MM.1S (cell line): ENCODE measurements at regions not wholly inside any gene's neighbourhood (a gene's known extent, or its start where the extent isn't known, plus 50 kb on each side); places are given as distances from the start of the nearest gene placed in this dataset.

Experiments
- DNase-seq: peaks from one replicate; pipeline ENCODE4 v3.0.0-alpha.2; 2015
- H2AFZ ChIP-seq: fragments of 300-600 bp; sonication (generic); 2 replicates; pipeline ENCODE4 v1.6.0; 2016; ENCODE audit warnings: antibody characterized with exemption, low read length
- H3F3A ChIP-seq: fragments of 300-600 bp; sonication (generic); 2 replicates; pipeline ENCODE4 v1.6.1; 2016; ENCODE audit warnings: mild to moderate bottlenecking, antibody characterized with exemption, low read length, moderate library complexity, mixed read lengths; ENCODE audit not compliant: insufficient read depth
- H3K27ac ChIP-seq: fragments of 300-600 bp; sonication (generic); 2 replicates; pipeline ENCODE4 v1.5.1; 2016; ENCODE audit warnings: mild to moderate bottlenecking, low read length
- H3K27me3 ChIP-seq: fragments of 300-600 bp; sonication (generic); replicated peaks from 2 replicates; pipeline ENCODE4 v1.6.0; 2016; ENCODE audit warnings: low read length; ENCODE audit not compliant: insufficient read depth
- H3K36me3 ChIP-seq: fragments of 300-600 bp; sonication (generic); replicated peaks from 2 replicates; pipeline ENCODE4 v1.6.1; 2016; ENCODE audit warnings: mild to moderate bottlenecking, low read length, mixed read lengths; ENCODE audit not compliant: insufficient read depth
- H3K4me1 ChIP-seq: fragments of 300-600 bp; sonication (generic); 2 replicates; pipeline ENCODE4 v1.6.1; 2016; ENCODE audit warnings: low read length, mixed read lengths
- H3K4me2 ChIP-seq: fragments of 300-600 bp; sonication (generic); 2 replicates; pipeline ENCODE4 v1.6.0; 2016; ENCODE audit warnings: low read depth, low read length
- H3K4me3 ChIP-seq: fragments of 300-600 bp; sonication (generic); 2 replicates; pipeline ENCODE4 v1.5.1; 2016; ENCODE audit warnings: low read length, mixed read lengths
- H3K79me2 ChIP-seq: fragments of 300-600 bp; sonication (generic); 2 replicates; pipeline ENCODE4 v1.6.1; 2016; ENCODE audit warnings: mixed run types, low read length, mixed read lengths
- H3K9ac ChIP-seq: fragments of 300-600 bp; sonication (generic); 2 replicates; pipeline ENCODE4 v1.6.1; 2016; ENCODE audit warnings: low read length, mixed read lengths
- H3K9me2 ChIP-seq: fragments of 300-600 bp; sonication (generic); replicated peaks from 2 replicates; pipeline ENCODE4 v1.6.1; 2016; ENCODE audit warnings: mild to moderate bottlenecking, low read length, mixed read lengths; ENCODE audit not compliant: insufficient read depth
- H3K9me3 ChIP-seq: fragments of 300-600 bp; sonication (generic); replicated peaks from 2 replicates; pipeline ENCODE4 v1.6.1; 2016; ENCODE audit warnings: mild to moderate bottlenecking, low read length, mixed read lengths; ENCODE audit not compliant: insufficient read depth
- H4K20me1 ChIP-seq: fragments of 300-600 bp; sonication (generic); 2 replicates; pipeline ENCODE4 v1.6.1; 2016; ENCODE audit warnings: mild to moderate bottlenecking, low read length, moderate library complexity, mixed read lengths; ENCODE audit not compliant: insufficient read depth
- EZH2 ChIP-seq: fragments of 300-600 bp; sonication (generic); optimal IDR thresholded peaks from 2 replicates; pipeline ENCODE3; 2017; ENCODE audit warnings: low read depth, mild to moderate bottlenecking, antibody characterized with exemption, low read length, mixed read lengths
- EZH2phosphoT487 ChIP-seq: fragments of 300-600 bp; sonication (generic); IDR thresholded peaks from 2 replicates; pipeline ENCODE4 v1.6.1; 2018; ENCODE audit warnings: antibody characterized with exemption, low read length
- TF ChIP-seq, protein P1 (sequence below): fragments of 300-600 bp; sonication (generic); IDR thresholded peaks from 2 replicates; pipeline ENCODE4 v1.5.1; 2016; ENCODE audit warnings: antibody characterized with exemption, low read length, mixed read lengths

DNA sequence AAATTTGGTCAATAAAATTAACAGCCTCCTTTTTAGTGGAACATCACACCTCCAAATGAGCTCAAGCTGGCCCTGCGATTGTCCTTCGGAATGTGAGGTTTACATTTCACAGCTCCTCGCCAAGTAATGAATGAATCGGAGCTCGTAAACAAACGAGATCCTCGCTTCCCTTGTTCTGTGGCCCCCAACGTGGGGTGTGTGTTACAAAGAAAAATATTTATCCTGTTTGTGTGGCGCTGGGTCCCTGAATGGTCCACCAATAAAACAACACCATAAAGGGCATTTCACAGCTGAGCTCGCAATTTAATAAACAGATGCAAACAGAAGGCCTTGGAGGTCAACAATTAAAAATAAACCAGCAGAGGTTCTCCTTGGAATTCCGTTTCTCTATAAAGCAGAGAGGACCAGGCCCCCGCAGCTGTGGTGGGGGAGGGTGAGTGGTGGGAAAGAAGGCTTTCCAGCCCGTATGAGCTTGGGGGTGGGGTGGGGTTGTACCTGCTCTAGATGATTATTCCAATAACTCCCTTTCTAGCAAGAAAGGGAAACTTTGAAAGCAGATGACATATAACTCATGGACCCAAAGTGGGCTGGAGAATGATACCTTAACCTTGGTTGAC lies 393.9 kb upstream of the SALL1 start:
- no peaks in the 10 kb centered on the region for H3K4me1 ChIP-seq
- TF ChIP-seq, protein P1, sequence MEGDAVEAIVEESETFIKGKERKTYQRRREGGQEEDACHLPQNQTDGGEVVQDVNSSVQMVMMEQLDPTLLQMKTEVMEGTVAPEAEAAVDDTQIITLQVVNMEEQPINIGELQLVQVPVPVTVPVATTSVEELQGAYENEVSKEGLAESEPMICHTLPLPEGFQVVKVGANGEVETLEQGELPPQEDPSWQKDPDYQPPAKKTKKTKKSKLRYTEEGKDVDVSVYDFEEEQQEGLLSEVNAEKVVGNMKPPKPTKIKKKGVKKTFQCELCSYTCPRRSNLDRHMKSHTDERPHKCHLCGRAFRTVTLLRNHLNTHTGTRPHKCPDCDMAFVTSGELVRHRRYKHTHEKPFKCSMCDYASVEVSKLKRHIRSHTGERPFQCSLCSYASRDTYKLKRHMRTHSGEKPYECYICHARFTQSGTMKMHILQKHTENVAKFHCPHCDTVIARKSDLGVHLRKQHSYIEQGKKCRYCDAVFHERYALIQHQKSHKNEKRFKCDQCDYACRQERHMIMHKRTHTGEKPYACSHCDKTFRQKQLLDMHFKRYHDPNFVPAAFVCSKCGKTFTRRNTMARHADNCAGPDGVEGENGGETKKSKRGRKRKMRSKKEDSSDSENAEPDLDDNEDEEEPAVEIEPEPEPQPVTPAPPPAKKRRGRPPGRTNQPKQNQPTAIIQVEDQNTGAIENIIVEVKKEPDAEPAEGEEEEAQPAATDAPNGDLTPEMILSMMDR: no peak
- no peak for TF ChIP-seq EZH2
- no peak for TF ChIP-seq EZH2phosphoT487
- no peaks in the 10 kb centered on the region for H4K20me1 ChIP-seq
- H3K27ac ChIP-seq: no peak overlapping the region
- no peaks in the 10 kb centered on the region for H3F3A ChIP-seq
- H3K9ac ChIP-seq: no peak overlapping the region
- H3K9me3 ChIP-seq: no peaks in the 10 kb centered on the region
- no peaks in the 10 kb centered on the region for H3K27me3 ChIP-seq
- no peaks in the 10 kb centered on the region for H3K79me2 ChIP-seq
- DNase-seq: no peak
- no peak overlapping the region for H3K4me2 ChIP-seq
- no peaks in the 10 kb centered on the region for H3K9me2 ChIP-seq
- H3K36me3 ChIP-seq: no peaks in the 10 kb centered on the region
- no peak overlapping the region for H2AFZ ChIP-seq
- H3K4me3 ChIP-seq: no peak overlapping the region

DNA sequence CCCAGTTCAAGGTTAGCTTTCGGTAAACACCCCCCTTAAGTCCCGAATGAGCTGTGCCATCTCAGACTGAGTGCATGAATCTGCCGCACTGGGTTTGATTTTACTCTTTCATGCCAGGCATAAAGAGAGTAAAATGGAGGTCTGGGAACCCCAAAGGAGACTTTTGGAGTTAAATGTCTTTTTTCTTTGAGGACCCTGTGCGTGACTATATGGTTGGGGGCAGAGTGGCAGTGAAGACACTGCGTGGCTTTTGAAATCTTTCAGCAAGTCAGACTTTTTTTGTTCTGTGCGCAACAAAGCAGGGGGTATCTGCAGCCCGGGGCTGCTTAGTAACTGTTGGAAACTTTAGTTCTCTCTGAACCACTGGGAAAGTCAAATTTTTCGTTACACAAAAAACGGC lies 392.9 kb upstream of the SALL1 start:
- Histone ChIP-seq H3K27me3 (no peaks in the 10 kb centered on the region), H3K9ac (no peak overlapping the region), H3K4me2 (no peak overlapping the region), H3K4me1 (no peaks in the 10 kb centered on the region), H2AFZ (no peak overlapping the region), H4K20me1 (no peaks in the 10 kb centered on the region), H3K9me2 (no peaks in the 10 kb centered on the region), H3K27ac (no peak overlapping the region), H3K9me3 (no peaks in the 10 kb centered on the region), H3F3A (no peaks in the 10 kb centered on the region), H3K4me3 (no peak overlapping the region), H3K79me2 (no peaks in the 10 kb centered on the region), H3K36me3 (no peaks in the 10 kb centered on the region)
- TF ChIP-seq EZH2: no peak
- DNase-seq: no peak

DNA sequence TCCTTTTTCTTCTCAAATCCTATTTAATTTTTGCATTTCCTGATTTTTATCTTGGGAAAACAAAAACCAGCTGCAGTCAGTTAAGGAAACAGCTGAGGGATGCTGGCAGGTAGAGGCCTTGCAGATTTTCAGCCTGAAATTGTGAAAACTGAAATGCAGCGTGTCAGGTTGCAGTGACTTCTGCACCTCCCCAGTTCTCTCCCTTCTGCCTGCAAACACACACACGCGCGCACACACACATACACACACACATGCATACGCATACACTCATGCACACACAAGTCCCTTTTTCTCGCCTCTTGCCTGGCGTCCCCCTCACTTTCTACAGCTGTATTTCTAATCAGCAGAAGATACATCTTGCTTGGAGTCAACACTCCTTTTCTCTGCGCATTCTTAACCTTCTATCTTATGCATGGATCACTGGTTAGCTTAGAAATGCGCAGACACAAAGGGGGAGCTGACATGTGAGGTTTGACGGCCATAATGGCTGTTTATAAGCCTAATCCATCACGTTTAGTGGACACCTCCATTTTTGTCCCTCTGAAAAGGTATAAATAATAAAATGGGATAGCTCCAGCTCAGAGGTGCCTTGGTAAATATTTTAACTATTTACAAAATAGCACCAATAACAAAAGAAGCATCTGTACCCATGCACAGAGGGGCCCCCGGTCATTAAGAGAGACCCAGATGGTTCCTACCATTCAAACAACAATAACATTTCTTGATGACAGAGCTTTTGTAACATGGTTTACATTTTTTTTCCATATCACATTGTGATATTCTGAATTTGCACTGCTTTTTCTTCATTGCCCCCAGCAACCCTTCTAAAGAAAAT lies 392.1 kb upstream of the SALL1 start:
- H3F3A ChIP-seq: no peaks in the 10 kb centered on the region
- H3K27me3 ChIP-seq: no peaks in the 10 kb centered on the region
- H3K9ac ChIP-seq: no peak overlapping the region
- H3K9me3 ChIP-seq: no peaks in the 10 kb centered on the region
- no peaks in the 10 kb centered on the region for H3K36me3 ChIP-seq
- H3K9me2 ChIP-seq: no peaks in the 10 kb centered on the region
- DNase-seq: no peak
- no peaks in the 10 kb centered on the region for H3K79me2 ChIP-seq
- no peaks in the 10 kb centered on the region for H3K4me1 ChIP-seq
- TF ChIP-seq, protein P1: no peak
- TF ChIP-seq EZH2phosphoT487: no peak
- TF ChIP-seq EZH2: no peak
- no peaks in the 10 kb centered on the region for H4K20me1 ChIP-seq
- H3K4me2 ChIP-seq: no peak overlapping the region
- no peak overlapping the region for H3K4me3 ChIP-seq
- no peak overlapping the region for H3K27ac ChIP-seq
- no peak overlapping the region for H2AFZ ChIP-seq

DNA sequence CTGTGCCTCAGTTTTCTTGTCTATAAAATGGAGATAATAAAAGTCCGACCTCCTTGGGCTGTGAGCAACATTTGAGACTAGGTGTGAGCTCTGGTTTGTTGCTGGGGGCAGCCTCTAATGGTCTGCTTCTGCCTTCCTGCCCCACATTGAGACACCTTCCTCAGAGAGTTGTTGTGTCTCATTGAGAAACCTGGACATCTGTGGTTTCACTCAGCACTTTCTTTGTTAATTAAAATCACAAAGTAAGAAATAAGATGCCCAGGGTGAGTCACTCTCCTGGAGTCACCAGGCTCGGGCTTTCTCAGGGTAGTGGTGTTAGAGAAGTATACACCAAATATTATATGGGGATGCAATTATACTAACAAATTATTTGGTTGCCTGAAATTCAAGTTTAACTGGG lies 389.2 kb upstream of the SALL1 start:
- no peak overlapping the region for H3K4me2 ChIP-seq
- no peak overlapping the region for H3K9ac ChIP-seq
- no peaks in the 10 kb centered on the region for H3K9me3 ChIP-seq
- no peaks in the 10 kb centered on the region for H3K4me1 ChIP-seq
- H4K20me1 ChIP-seq: no peaks in the 10 kb centered on the region
- H3K4me3 ChIP-seq: no peak overlapping the region
- H2AFZ ChIP-seq: no peak overlapping the region
- no peaks in the 10 kb centered on the region for H3K27me3 ChIP-seq
- no peaks in the 10 kb centered on the region for H3K9me2 ChIP-seq
- no peak overlapping the region for H3K27ac ChIP-seq
- DNase-seq: no peak
- no peak for TF ChIP-seq EZH2phosphoT487
- TF ChIP-seq EZH2: no peak
- TF ChIP-seq, protein P1: no peak
- no peaks in the 10 kb centered on the region for H3K36me3 ChIP-seq
- no peaks in the 10 kb centered on the region for H3F3A ChIP-seq
- H3K79me2 ChIP-seq: no peaks in the 10 kb centered on the region
